HCT116 (cell line): ENCODE measurements at regions not wholly inside any gene's neighbourhood (a gene's known extent, or its start where the extent isn't known, plus 50 kb on each side); places are given as distances from the start of the nearest gene placed in this dataset.

Experiments
- ATAC-seq: fragments of 200-7000 bp; cut with Tn5 transposase; 2 replicates; pipeline ENCODE4 v1.9.1; 2020; ENCODE audit warnings: mild to moderate bottlenecking, moderate library complexity
- BruUV-seq: library from RNA; stranded (reverse); fragments of 400-500 nt; replicated peaks from 2 replicates; lab custom pipeline; 2021; lab: Mats Ljungman, UMichigan
- CTCF ChIA-PET: fragments of 300-600 bp; sonication (Branson Sonifier 250); formaldehyde crosslinking; loops from one replicate; lab custom pipeline; 2021; ENCODE audit warnings: antibody characterized with exemption; lab: Charles Lee
- POLR2A ChIA-PET: fragments of 300-600, 350-600 bp; sonication (Branson Sonifier 250); formaldehyde crosslinking; loops from one replicate; lab custom pipeline; 2021; ENCODE audit warnings: antibody characterized with exemption; lab: Charles Lee
- RAD21 ChIA-PET, 2 experiments: fragments of 300-600 bp; sonication (Branson Sonifier 250); formaldehyde crosslinking; loops; one replicate each; lab custom pipeline; 2023; ENCODE audit warnings: low total read pairs in 2 of 2; ENCODE audit not compliant: uncharacterized antibody in 2 of 2, unreplicated experiment in 2 of 2, low non-redundant PET in 1 of 2; lab: Charles Lee
- DNase-seq: peaks from one replicate; pipeline ENCODE4 v3.0.0-alpha.2; 2010; ENCODE audit warnings: low read depth, low spot score
- H2AFZ ChIP-seq: fragments of 200-600 bp; shearing (Covaris generic), sonication (generic); 2 replicates; pipeline ENCODE4 v1.6.1; 2017; ENCODE audit warnings: low read depth, mixed run types, mixed read lengths, antibody characterized with exemption, low read length; ENCODE audit not compliant: poor library complexity, severe bottlenecking
- H3K27ac ChIP-seq: 2 replicates; pipeline ENCODE4 v1.5.1; 2012; ENCODE audit warnings: low read depth, low read length
- H3K27me3 ChIP-seq: fragments of 200-600 bp; sonication (generic); 2 replicates; pipeline ENCODE4 v1.6.1; 2016; ENCODE audit warnings: mixed run types, low read length, mixed read lengths; ENCODE audit not compliant: insufficient read depth
- H3K36me3 ChIP-seq, 2 experiments: fragments of 200-500 bp in 1 of 2; fragments of 200-600 bp in 1 of 2; sonication (Bioruptor generic) in 1 of 2; sonication (generic) in 1 of 2; 2 replicates each; pipeline versions ENCODE4 v1.5.1 to v1.6.1; 2014 to 2016; ENCODE audit warnings: low read length in 2 of 2, inconsistent platforms in 1 of 2, mixed read lengths in 1 of 2, mixed run types in 1 of 2; ENCODE audit not compliant: insufficient read depth in 2 of 2, control insufficient read depth in 1 of 2
- H3K4me1 ChIP-seq, 2 experiments: fragments of 200-600 bp in 1 of 2; sonication (generic) in 1 of 2; 2 replicates each; pipeline versions ENCODE4 v1.5.1 to v1.6.1; 2012 to 2017; ENCODE audit warnings: low read length in 2 of 2, inconsistent platforms in 1 of 2, mild to moderate bottlenecking in 1 of 2, mixed read lengths in 1 of 2, mixed run types in 1 of 2, moderate library complexity in 1 of 2; ENCODE audit not compliant: insufficient read depth in 2 of 2, control insufficient read depth in 1 of 2
- H3K4me2 ChIP-seq: fragments of 200-600 bp; sonication (generic); 2 replicates; pipeline ENCODE4 v1.6.1; 2017; ENCODE audit warnings: mixed run types, low read length, mixed read lengths
- H3K4me3 ChIP-seq, 2 experiments: fragments of 200-600 bp in 1 of 2; sonication (generic) in 1 of 2; replicated peaks in 1 of 2; 2 replicates each; pipeline ENCODE4 v1.5.1; 2011 to 2016; ENCODE audit warnings: low read length in 2 of 2, control low read depth in 1 of 2, low read depth in 1 of 2, mild to moderate bottlenecking in 1 of 2, mixed read lengths in 1 of 2, mixed run types in 1 of 2
- H3K79me2 ChIP-seq: fragments of 200-600 bp; sonication (generic); 2 replicates; pipeline ENCODE4 v1.6.1; 2017; ENCODE audit warnings: mild to moderate bottlenecking, mixed run types, low read length, moderate library complexity, mixed read lengths; ENCODE audit not compliant: insufficient read depth
- H3K9ac ChIP-seq: fragments of 200-600 bp; sonication (generic); 2 replicates; pipeline ENCODE4 v1.6.1; 2016; ENCODE audit warnings: low read length, mixed read lengths
- H3K9me2 ChIP-seq: fragments of 200-600 bp; sonication (generic), shearing (Covaris generic); 2 replicates; pipeline ENCODE4 v1.6.1; 2017; ENCODE audit warnings: mixed run types, mild to moderate bottlenecking, moderate library complexity; ENCODE audit not compliant: insufficient read depth
- H3K9me3 ChIP-seq, 2 experiments: fragments of 200-500 bp in 1 of 2; fragments of 200-600 bp in 1 of 2; sonication (Bioruptor generic) in 1 of 2; sonication (generic) in 1 of 2; 2 replicates each; pipeline ENCODE4 v1.6.1; 2014 to 2017; ENCODE audit warnings: low read length in 2 of 2, mixed read lengths in 2 of 2, inconsistent platforms in 1 of 2, low read depth in 1 of 2, mild to moderate bottlenecking in 1 of 2, mixed run types in 1 of 2, moderate library complexity in 1 of 2; ENCODE audit not compliant: control insufficient read depth in 1 of 2, insufficient read depth in 1 of 2
- H4K20me1 ChIP-seq: fragments of 200-600 bp; sonication (generic), shearing (Covaris generic); 2 replicates; pipeline ENCODE4 v1.6.1; 2017; ENCODE audit warnings: mixed run types, mild to moderate bottlenecking, moderate library complexity; ENCODE audit not compliant: insufficient read depth
- CBX3 ChIP-seq: IDR thresholded peaks from 2 replicates; pipeline ENCODE4 v1.6.1; 2012; ENCODE audit warnings: low read depth
- EGR1 ChIP-seq: IDR thresholded peaks from 2 replicates; pipeline ENCODE4 v1.6.1; 2012; ENCODE audit warnings: low read depth
- EZH2 ChIP-seq: fragments of 200-600 bp; sonication (generic); IDR thresholded peaks from 2 replicates; pipeline ENCODE4 v1.6.1; 2017; ENCODE audit warnings: antibody characterized with exemption, mixed run types
- EZH2phosphoT487 ChIP-seq: fragments of 200-600 bp; IDR thresholded peaks from 2 replicates; pipeline ENCODE4 v1.6.1; 2018; ENCODE audit warnings: antibody characterized with exemption, borderline replicate concordance
- JUND ChIP-seq: IDR thresholded peaks from 2 replicates; pipeline ENCODE4 v1.6.1; 2012
- POLR2A ChIP-seq: IDR thresholded peaks from 2 replicates; pipeline ENCODE4 v1.7.0; 2011; ENCODE audit warnings: borderline replicate concordance; ENCODE audit not compliant: insufficient read depth, insufficient read length; ENCODE audit errors: extremely low read depth
- POLR2AphosphoS5 ChIP-seq: IDR thresholded peaks from 2 replicates; pipeline ENCODE4 v1.6.1; 2011; ENCODE audit warnings: mild to moderate bottlenecking, low read depth, low read length, moderate library complexity
- RAD21 ChIP-seq: IDR thresholded peaks from 2 replicates; pipeline ENCODE4 v1.6.1; 2012; ENCODE audit warnings: low read depth, mild to moderate bottlenecking
- SIN3A ChIP-seq: IDR thresholded peaks from 2 replicates; pipeline ENCODE4 v1.6.1; 2012; ENCODE audit warnings: low read depth
- SP1 ChIP-seq: IDR thresholded peaks from 2 replicates; pipeline ENCODE4 v1.6.1; 2012; ENCODE audit warnings: low read depth
- SRF ChIP-seq: IDR thresholded peaks from 2 replicates; pipeline ENCODE4 v1.6.1; 2012; ENCODE audit warnings: low read depth
- TCF7L2 ChIP-seq: IDR thresholded peaks from 2 replicates; pipeline ENCODE4 v1.7.0; 2011; ENCODE audit warnings: borderline replicate concordance, inconsistent platforms; ENCODE audit not compliant: insufficient read depth, insufficient read length; ENCODE audit errors: extremely low read depth
- YY1 ChIP-seq: IDR thresholded peaks from 2 replicates; pipeline ENCODE4 v1.6.1; 2011; ENCODE audit warnings: low read length, low read depth, moderate library complexity, mild to moderate bottlenecking; ENCODE audit not compliant: insufficient replicate concordance; ENCODE audit errors: extremely low read depth
- ZFX ChIP-seq: fragments of 450-650 bp; IDR thresholded peaks from 2 replicates; pipeline ENCODE4 v1.6.1; 2017
- ZNF274 ChIP-seq: fragments of 200-500 bp; sonication (Bioruptor generic); IDR thresholded peaks from 2 replicates; pipeline ENCODE4 v1.6.1; 2014; ENCODE audit warnings: mild to moderate bottlenecking, low read depth, low read length, inconsistent platforms
- intact Hi-C: fragments of 100-400 bp; cut with micrococcal nuclease; formaldehyde crosslinking; loops from 2 replicates; pipeline ENCODE4 v1.10.0; 2022
- TF ChIP-seq, protein P1 (sequence below): IDR thresholded peaks from 2 replicates; pipeline ENCODE4 v1.6.1; 2012
- TF ChIP-seq, protein P2 (sequence below): IDR thresholded peaks from 2 replicates; pipeline ENCODE4 v1.6.1; 2012
- TF ChIP-seq, protein P3 (sequence below): IDR thresholded peaks from 2 replicates; pipeline ENCODE4 v1.6.1; 2012; ENCODE audit warnings: low read depth

DNA sequence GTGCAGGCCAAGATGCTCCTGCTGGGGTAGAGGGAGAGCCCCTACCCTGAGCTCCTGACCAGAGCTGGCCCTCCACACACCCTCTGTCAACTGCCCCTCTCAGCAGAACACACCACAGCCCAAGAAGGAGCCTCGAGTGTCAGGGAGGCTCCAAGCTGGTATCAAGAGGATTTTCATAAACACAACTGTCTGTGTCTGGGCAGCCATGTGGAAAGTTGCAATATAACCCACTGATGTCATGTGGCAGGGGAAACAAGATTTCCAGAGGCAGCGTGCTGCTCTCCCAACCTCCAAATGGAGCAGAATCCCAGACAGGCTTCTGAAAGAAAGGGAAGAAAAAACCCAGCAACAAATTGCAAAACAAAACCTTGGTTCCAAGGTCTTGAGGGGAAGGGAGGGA is 569.9 kb downstream of the BUD13 start:
- intact Hi-C loops = no loop called here
- TF ChIP-seq SP1 = no peak
- no peak for TF ChIP-seq EZH2
- no peak for TF ChIP-seq RAD21
- ChIA-PET CTCF (no interaction called here), POLR2A (no interaction called here), RAD21 (no interaction called here)
- ATAC-seq (no peak), DNase-seq (no peak)
- Histone ChIP-seq H3K36me3 (no peaks in the 10 kb centered on the region), H3K9me3 (no peaks in the 10 kb centered on the region), H3K9ac (no peak overlapping the region), H3K9me2 (no peaks in the 10 kb centered on the region), H3K79me2 (no peaks in the 10 kb centered on the region), H3K4me2 (no peak overlapping the region), H3K4me3 (no peak overlapping the region), H3K27me3 (peaks cover 20% of the 10 kb centered on the region), H4K20me1 (no peaks in the 10 kb centered on the region), H3K27ac (no peak overlapping the region), H2AFZ (no peak overlapping the region), H3K4me1 (no peaks in the 10 kb centered on the region)
- no TSS peak for BruUV-seq

DNA sequence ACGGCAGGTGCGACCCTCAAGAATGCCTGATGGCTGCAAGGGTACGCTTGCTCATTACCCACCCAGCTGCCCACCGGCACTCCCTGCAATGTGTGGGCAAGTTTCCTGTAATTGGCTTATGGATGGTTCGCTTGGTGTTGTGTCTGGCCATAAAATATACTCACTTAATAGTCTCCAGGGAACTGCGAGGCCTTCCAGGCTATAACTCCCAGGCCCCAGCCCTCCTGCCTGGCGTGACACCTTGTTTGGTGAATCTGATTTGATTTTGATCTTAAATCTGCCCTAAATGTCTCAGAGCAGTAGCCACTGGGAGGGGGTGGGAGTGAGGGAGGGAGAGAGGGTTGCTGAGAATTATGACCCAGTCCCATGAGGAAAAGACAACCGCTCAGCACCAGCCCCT is 572.2 kb downstream of the BUD13 start:
- H3K79me2 ChIP-seq = no peaks in the 10 kb centered on the region
- no peak for ATAC-seq
- ChIA-PET RAD21 (no interaction called here), POLR2A (no interaction called here), CTCF (no interaction called here)
- peaks cover 20% of the 10 kb centered on the region for H3K27me3 ChIP-seq
- H3K4me1 ChIP-seq = no peaks in the 10 kb centered on the region
- DNase-seq = no peak
- no TSS peak for BruUV-seq
- no peak overlapping the region for H2AFZ ChIP-seq
- H3K9me2 ChIP-seq = no peaks in the 10 kb centered on the region
- no peak overlapping the region for H3K9ac ChIP-seq
- H3K4me3 ChIP-seq = no peak overlapping the region
- no peaks in the 10 kb centered on the region for H3K9me3 ChIP-seq
- no peaks in the 10 kb centered on the region for H4K20me1 ChIP-seq
- no peak overlapping the region for H3K4me2 ChIP-seq
- no peaks in the 10 kb centered on the region for H3K36me3 ChIP-seq
- intact Hi-C loops = no loop called here
- no peak overlapping the region for H3K27ac ChIP-seq
- TF ChIP-seq EZH2phosphoT487 (no peak), POLR2AphosphoS5 (no peak), JUND (no peak), EGR1 (no peak), ZFX (no peak), SIN3A (no peak), YY1 (no peak), EZH2 (no peak), POLR2A (no peak), SP1 (no peak), SRF (no peak), TCF7L2 (no peak), ZNF274 (no peak), CBX3 (no peak), RAD21 (no peak)
- TF ChIP-seq, protein P1, sequence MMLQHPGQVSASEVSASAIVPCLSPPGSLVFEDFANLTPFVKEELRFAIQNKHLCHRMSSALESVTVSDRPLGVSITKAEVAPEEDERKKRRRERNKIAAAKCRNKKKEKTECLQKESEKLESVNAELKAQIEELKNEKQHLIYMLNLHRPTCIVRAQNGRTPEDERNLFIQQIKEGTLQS = no peak
- TF ChIP-seq, protein P2, sequence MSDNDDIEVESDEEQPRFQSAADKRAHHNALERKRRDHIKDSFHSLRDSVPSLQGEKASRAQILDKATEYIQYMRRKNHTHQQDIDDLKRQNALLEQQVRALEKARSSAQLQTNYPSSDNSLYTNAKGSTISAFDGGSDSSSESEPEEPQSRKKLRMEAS = no peak
- TF ChIP-seq, protein P3, sequence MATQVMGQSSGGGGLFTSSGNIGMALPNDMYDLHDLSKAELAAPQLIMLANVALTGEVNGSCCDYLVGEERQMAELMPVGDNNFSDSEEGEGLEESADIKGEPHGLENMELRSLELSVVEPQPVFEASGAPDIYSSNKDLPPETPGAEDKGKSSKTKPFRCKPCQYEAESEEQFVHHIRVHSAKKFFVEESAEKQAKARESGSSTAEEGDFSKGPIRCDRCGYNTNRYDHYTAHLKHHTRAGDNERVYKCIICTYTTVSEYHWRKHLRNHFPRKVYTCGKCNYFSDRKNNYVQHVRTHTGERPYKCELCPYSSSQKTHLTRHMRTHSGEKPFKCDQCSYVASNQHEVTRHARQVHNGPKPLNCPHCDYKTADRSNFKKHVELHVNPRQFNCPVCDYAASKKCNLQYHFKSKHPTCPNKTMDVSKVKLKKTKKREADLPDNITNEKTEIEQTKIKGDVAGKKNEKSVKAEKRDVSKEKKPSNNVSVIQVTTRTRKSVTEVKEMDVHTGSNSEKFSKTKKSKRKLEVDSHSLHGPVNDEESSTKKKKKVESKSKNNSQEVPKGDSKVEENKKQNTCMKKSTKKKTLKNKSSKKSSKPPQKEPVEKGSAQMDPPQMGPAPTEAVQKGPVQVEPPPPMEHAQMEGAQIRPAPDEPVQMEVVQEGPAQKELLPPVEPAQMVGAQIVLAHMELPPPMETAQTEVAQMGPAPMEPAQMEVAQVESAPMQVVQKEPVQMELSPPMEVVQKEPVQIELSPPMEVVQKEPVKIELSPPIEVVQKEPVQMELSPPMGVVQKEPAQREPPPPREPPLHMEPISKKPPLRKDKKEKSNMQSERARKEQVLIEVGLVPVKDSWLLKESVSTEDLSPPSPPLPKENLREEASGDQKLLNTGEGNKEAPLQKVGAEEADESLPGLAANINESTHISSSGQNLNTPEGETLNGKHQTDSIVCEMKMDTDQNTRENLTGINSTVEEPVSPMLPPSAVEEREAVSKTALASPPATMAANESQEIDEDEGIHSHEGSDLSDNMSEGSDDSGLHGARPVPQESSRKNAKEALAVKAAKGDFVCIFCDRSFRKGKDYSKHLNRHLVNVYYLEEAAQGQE = no peak
